Activated naive CD4-positive, alpha-beta T cell treated with anti-CD3 and anti-CD28 coated beads, Interleukin-2, amount 10 ng/mL, durations not matched to agents 7 days and 5 days (primary cell): ENCODE measurements at regions not wholly inside any gene's neighbourhood (a gene's known extent, or its start where the extent isn't known, plus 50 kb on each side); places are given as distances from the start of the nearest gene placed in this dataset.
"Not testable (repeated sequence)": the region's sequence is repeated elsewhere in the genome, so short reads cannot be mapped to it uniquely, and the experiment has no call there.

ENCODE experiments used
- CTCF ChIA-PET: fragments of 350-600 bp; sonication (Branson Sonifier 250); formaldehyde crosslinking; loops from one replicate; lab custom pipeline; 2021; ENCODE audit warnings: antibody characterized with exemption; lab: Charles Lee
- DNase-seq: peaks from one replicate; pipeline ENCODE4 v3.0.0-alpha.2; 2020
- H3K27ac Mint-ChIP-seq: one replicate; pipeline ENCODE4 v1.8.0; 2021; ENCODE audit warnings: mild to moderate bottlenecking, moderate library complexity, mixed read lengths
- H3K27me3 Mint-ChIP-seq: one replicate; pipeline ENCODE4 v1.8.0; 2021; ENCODE audit warnings: mild to moderate bottlenecking, mixed read lengths
- H3K36me3 Mint-ChIP-seq: one replicate; pipeline ENCODE4 v1.8.0; 2021; ENCODE audit warnings: mixed read lengths
- H3K4me1 Mint-ChIP-seq: one replicate; pipeline ENCODE4 v1.8.0; 2021; ENCODE audit warnings: mixed read lengths
- H3K4me3 Mint-ChIP-seq: one replicate; pipeline ENCODE4 v1.8.0; 2021; ENCODE audit warnings: mild to moderate bottlenecking, moderate library complexity, mixed read lengths
- H3K9me3 Mint-ChIP-seq: one replicate; pipeline ENCODE4 v1.8.0; 2021; ENCODE audit warnings: mixed read lengths

DNA sequence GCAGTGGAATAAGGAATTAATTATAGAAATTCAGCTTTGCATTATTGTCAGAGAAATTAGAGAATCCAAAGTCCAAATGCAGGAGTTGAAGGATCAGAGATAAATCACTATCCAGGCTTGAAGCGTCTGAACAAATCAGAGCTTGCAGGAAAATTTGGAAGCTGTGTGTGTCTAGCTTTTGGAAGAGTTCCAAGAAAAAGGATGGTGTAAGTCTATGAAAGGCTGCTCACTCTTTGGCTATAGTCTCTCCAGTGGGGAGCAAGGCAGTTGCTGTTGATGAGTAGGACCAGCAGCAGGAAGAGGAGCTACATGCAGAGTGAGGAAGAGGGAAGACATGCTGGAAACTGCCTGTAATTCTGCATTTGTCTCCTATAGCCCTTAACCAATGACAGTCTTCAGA is 464.3 kb upstream of the GRM7 start:
- DNase-seq: no peak
- CTCF ChIA-PET: no interaction called here
- Mint-ChIP-seq H3K9me3 (peaks cover 18% of the 10 kb centered on the region), H3K27ac (no peak overlapping the region), H3K4me3 (no peak overlapping the region), H3K4me1 (no peaks in the 10 kb centered on the region), H3K27me3 (no peaks in the 10 kb centered on the region), H3K36me3 (no peaks in the 10 kb centered on the region)

DNA sequence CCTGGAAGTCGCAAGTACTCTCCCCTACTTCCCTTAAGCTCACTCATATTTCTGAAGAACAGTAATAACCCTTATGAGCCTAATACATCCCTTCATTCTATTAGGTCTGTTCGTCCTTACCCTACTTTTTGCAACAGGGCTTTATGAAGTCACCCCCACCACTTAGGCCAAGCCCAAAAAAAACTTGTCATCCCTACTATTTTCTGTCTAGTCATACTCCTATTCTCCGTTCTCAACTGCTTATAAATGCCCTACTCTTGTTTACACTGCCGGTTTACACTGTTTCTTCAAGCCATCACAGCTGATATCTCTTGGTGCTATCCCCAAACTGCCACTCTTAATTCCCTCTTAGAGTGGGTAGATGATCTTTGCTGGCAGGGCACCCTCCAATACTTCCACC is 458.2 kb upstream of the GRM7 start:
- peaks cover 19% of the 10 kb centered on the region for H3K9me3 Mint-ChIP-seq
- H3K27ac Mint-ChIP-seq, DNase-seq, H3K4me1 Mint-ChIP-seq, H3K36me3 Mint-ChIP-seq, H3K4me3 Mint-ChIP-seq, H3K27me3 Mint-ChIP-seq, CTCF ChIA-PET: not testable (repeated sequence)

DNA sequence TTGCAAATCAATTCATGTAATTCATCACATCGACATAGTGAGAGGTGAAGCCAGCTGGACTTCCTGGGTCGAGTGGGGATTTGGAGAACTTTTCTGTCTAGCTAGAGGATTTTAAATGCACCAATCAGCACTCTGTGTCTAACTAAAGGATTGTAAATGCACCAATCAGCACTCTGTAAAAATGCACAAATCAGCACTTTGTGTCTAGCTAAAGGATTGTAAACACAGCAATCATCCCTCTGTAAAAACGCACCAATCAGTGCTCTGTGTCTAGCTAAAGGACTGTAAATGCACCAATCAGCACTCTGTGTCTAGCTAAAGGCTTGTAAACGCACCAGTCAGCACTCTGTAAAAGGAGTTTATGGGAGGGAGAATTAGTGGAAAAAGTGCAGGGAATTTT is 454.0 kb upstream of the GRM7 start:
- H3K9me3 Mint-ChIP-seq, H3K4me1 Mint-ChIP-seq, H3K36me3 Mint-ChIP-seq, H3K27ac Mint-ChIP-seq, H3K4me3 Mint-ChIP-seq, CTCF ChIA-PET, H3K27me3 Mint-ChIP-seq, DNase-seq: not testable (repeated sequence)

DNA sequence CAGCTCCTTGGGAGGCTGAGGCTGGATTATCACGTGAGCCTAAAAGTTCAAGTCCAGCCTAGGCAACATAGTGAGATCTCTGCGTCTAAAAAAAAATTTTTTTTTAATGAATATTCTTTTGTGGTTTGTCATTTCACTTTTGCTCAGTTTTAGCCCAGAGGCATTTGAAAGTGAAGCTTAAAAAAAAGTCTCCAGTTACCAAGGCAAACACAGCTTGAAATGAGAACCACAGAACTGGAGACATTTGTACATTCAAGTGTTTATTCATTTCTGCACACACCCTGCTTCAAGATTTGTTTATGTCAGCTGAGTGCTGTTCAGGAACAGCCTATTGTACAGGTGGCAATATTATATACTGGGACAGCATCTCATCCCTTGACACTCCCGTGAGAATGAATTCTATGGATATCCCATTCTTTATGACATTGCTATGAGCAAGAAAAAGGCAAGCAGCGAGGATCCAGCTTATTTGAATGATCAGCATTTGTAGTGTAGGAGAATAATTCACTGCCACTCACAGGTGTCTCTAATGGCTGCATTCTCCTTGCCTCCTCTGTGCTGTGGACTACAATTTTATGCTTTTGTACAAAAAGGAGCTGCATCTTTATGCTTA is 444.8 kb upstream of the GRM7 start:
- Mint-ChIP-seq H3K36me3 (no peaks in the 10 kb centered on the region), H3K27me3 (no peaks in the 10 kb centered on the region), H3K9me3 (peaks cover 10% of the 10 kb centered on the region), H3K4me3 (no peak overlapping the region), H3K4me1 (no peaks in the 10 kb centered on the region), H3K27ac (no peak overlapping the region)
- CTCF ChIA-PET: no interaction called here
- DNase-seq: no peak

DNA sequence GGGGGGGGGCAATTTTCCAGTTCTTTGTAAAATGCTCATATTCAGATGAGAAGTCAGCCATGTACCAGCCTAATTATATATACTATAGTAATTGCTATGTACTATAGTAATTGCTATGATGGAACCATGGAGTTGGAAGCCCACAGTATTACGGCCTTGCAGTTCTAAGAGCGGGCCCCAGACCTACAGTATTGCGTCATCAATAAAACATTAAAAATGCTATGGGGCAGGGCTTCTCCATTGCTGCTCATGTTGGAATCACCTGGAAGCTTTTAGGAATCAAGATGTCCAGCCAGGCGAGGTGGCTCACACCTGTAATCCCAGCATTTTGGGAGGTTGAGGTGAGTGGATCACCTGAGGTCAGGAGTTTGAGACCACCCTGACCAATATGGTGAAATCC is 443.7 kb upstream of the GRM7 start:
- Mint-ChIP-seq H3K36me3 (no peaks in the 10 kb centered on the region), H3K4me3 (no peak overlapping the region), H3K4me1 (no peaks in the 10 kb centered on the region), H3K27me3 (no peaks in the 10 kb centered on the region), H3K9me3 (peaks cover 10% of the 10 kb centered on the region), H3K27ac (no peak overlapping the region)
- CTCF ChIA-PET: no interaction called here
- no peak for DNase-seq

DNA sequence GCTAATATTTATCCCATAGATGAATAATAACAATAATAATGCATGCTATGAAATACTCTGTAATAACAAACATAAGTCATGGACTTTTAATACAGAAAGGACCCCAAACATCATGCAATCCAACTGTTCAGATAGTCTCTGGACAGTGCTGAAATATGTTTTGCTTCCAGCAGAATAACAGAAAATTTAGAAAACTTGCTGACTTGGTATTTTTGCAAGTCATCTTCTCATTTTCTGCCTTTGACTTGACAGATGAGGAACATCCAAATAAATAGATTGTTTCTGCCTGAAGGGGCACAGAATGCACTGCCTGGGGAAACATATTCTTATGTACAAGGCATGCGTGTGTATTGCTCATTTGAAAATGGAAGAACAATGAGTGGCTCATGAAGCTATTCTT is 442.4 kb upstream of the GRM7 start:
- no peak for DNase-seq
- no peak overlapping the region for H3K27ac Mint-ChIP-seq
- no peaks in the 10 kb centered on the region for H3K4me1 Mint-ChIP-seq
- H3K27me3 Mint-ChIP-seq: no peaks in the 10 kb centered on the region
- H3K9me3 Mint-ChIP-seq: peaks cover 7% of the 10 kb centered on the region
- no peaks in the 10 kb centered on the region for H3K36me3 Mint-ChIP-seq
- CTCF ChIA-PET: no interaction called here
- H3K4me3 Mint-ChIP-seq: no peak overlapping the region

DNA sequence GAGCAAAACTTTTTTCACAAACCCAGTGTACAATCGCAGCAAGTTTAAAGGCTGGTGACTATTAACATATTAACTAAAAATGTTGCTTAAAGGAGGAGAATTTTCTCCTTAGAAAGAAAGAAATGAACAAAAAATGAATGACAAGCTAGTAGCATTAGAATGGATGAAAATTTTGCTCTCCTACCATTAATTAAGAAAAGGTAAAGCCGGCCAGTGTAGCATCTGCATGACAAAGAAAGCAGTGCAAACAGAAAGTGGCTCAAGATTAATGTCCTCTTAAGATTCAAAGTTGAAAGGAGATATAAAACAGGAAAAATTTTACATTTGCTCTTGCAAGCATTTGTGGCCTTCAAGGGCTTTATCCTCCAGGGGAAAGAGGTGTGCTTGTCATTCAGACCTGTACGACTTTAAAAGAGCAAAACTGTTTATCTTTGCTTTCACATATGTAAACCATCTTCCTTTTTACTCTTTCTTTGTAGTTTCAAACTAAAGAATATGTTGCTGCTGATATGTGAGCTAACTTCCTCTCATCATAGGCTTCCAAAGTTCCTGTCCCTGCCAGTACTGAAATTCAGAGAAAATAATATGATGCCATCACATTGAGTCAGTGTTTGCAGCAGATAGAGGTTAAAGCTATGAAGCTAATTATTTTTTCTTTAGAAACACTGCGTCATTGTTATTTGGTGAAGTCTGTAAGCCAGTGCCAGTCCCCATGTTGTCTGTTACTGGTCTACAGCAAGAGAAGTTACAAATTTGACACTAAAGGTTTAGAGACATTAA is 439.1 kb upstream of the GRM7 start:
- Mint-ChIP-seq H3K4me3 (no peak overlapping the region), H3K9me3 (peaks cover 34% of the 10 kb centered on the region), H3K27ac (no peak overlapping the region), H3K36me3 (no peaks in the 10 kb centered on the region), H3K27me3 (no peaks in the 10 kb centered on the region), H3K4me1 (no peaks in the 10 kb centered on the region)
- CTCF ChIA-PET: no interaction called here
- no peak for DNase-seq

DNA sequence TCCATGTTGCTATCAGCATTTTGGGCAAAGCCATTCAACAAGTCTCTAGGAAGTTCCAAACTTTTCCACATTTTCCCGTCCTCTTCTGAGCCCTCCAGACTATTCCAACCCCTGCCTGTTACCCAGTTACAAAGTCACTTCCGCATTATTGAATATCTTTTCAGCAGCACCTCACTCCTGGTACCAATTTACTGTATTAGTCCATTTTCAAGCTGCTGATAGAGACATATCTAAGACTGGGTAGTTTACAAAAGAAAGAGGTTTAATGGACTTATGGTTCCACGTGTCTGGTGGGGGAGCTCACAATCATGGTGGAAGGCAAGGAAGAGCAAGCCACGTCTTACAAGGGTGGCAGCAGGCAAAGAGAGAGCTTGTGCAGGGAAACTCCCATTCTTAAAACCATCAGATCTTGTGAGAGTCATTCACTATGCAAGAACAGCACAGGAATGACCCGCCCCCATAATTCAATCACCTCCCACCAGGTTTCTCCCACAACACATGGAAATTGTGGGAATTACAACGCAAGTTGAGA is 435.6 kb upstream of the GRM7 start:
- CTCF ChIA-PET: no interaction called here
- Mint-ChIP-seq H3K27ac (no peak overlapping the region), H3K4me1 (no peaks in the 10 kb centered on the region)

DNA sequence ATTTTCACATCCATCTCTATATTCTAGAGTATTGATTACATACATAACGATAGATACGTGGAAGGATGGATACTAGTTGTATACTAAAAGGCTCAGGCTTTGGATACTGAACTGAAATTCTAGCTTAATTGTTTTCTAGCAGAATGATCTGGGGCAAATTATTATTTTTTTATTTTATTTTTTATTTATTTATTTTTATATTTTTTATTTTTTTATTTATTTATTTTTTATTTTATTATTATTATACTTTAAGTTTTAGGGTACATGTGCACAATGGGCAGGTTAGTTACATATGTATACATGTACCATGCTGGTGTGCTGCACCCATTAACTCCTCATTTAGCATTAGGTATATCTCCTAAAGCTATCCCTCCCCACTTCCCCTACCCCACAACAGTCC is 432.6 kb upstream of the GRM7 start:
- H3K36me3 Mint-ChIP-seq, DNase-seq, H3K4me3 Mint-ChIP-seq, CTCF ChIA-PET, H3K4me1 Mint-ChIP-seq, H3K27me3 Mint-ChIP-seq, H3K27ac Mint-ChIP-seq: not testable (repeated sequence)
- peaks cover 32% of the 10 kb centered on the region for H3K9me3 Mint-ChIP-seq

More for the DNA sequence above, 435.6 kb upstream of the GRM7 start:
- DNase-seq: no peak
- Mint-ChIP-seq H3K9me3 (peaks cover 30% of the 10 kb centered on the region), H3K4me3 (no peak overlapping the region), H3K36me3 (no peaks in the 10 kb centered on the region), H3K27me3 (no peaks in the 10 kb centered on the region)

DNA sequence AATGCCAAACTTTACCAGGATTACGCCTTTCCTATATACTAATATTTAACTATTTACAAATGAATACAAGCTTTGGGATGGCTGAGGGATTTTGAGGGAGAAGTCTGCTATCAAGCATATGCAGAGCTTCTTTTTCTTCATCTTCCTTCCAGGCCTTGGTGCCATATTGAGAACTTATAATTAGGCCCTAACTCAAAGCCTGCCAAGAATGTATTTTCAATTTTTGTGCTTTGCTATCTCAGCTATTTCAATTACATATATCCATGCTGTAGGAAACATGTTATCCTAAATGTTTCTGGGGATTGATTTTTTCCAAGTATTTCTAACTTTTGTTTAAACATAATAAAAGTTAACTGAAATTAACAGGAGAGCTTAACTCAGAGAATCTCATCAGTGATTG is 425.0 kb upstream of the GRM7 start:
- Mint-ChIP-seq H3K4me1 (no peaks in the 10 kb centered on the region), H3K36me3 (no peaks in the 10 kb centered on the region), H3K4me3 (no peak overlapping the region), H3K27ac (no peak overlapping the region), H3K9me3 (peaks cover 11% of the 10 kb centered on the region), H3K27me3 (no peaks in the 10 kb centered on the region)
- no peak for DNase-seq
- CTCF ChIA-PET: no interaction called here

DNA sequence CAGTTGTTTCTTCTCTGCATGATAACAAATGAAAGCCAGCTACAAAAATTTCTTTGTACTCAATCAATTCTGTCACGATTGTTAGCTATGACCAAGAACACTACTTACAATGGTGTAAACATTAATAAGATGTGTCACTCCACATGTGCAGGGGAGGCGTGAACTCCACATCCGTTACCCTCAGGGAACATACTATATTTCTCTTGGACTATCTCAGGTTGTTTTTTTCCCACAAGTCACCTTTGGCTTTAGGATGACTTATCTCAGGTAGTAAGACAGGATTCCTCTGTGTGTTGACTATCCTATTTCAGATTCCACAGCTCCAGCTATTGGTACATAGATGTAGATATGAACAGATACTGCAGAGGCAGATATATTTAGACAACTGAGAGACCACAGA is 423.3 kb upstream of the GRM7 start:
- CTCF ChIA-PET: no interaction called here
- Mint-ChIP-seq H3K27ac (no peak overlapping the region), H3K36me3 (no peaks in the 10 kb centered on the region), H3K9me3 (peaks cover 9% of the 10 kb centered on the region), H3K27me3 (no peaks in the 10 kb centered on the region), H3K4me1 (no peaks in the 10 kb centered on the region), H3K4me3 (no peak overlapping the region)
- no peak for DNase-seq

DNA sequence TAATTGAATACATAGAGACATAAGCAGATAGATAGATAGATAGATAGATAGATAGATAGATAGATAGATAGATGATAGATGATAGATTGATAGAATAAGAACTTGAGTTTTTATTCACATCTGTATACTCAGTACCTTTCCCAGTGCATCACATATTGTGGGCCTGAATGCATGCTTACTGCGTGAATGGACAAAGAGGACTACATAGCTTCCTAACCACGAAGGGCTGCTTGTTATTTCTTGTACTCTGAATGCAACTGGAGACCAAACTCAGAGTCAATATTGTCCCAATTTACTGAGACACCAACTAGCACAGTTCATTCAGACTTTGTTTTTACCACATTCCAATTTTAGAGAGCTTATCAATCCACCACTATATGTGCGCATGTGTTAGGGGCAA is 422.9 kb upstream of the GRM7 start:
- no peaks in the 10 kb centered on the region for H3K4me1 Mint-ChIP-seq
- H3K27ac Mint-ChIP-seq: no peak overlapping the region
- H3K27me3 Mint-ChIP-seq: no peaks in the 10 kb centered on the region
- CTCF ChIA-PET: no interaction called here
- no peak overlapping the region for H3K4me3 Mint-ChIP-seq
- H3K9me3 Mint-ChIP-seq: peaks cover 9% of the 10 kb centered on the region
- no peaks in the 10 kb centered on the region for H3K36me3 Mint-ChIP-seq
- no peak for DNase-seq

DNA sequence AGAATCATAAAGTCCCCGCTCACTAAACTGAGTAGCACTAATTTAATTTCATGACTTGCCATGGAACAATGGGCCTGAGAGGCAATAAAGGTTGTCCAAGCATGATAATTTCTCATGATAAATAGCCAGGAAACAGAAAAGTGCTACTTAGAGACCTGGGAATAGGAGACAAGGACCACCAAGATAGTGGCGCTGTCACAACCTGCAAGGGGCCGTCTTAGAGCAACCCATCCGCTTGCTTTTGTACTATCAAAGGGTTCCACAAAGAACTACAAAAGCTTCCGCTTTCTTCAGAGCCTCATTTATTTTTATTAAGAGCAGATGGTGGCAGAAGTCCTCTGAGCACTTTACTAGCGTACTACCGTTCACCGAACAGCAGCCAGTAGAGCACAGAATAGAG is 421.7 kb upstream of the GRM7 start:
- CTCF ChIA-PET: no interaction called here
- Mint-ChIP-seq H3K27me3 (no peaks in the 10 kb centered on the region), H3K4me1 (no peaks in the 10 kb centered on the region), H3K27ac (no peak overlapping the region), H3K36me3 (no peaks in the 10 kb centered on the region), H3K9me3 (peaks cover 2% of the 10 kb centered on the region), H3K4me3 (no peak overlapping the region)
- DNase-seq: no peak

DNA sequence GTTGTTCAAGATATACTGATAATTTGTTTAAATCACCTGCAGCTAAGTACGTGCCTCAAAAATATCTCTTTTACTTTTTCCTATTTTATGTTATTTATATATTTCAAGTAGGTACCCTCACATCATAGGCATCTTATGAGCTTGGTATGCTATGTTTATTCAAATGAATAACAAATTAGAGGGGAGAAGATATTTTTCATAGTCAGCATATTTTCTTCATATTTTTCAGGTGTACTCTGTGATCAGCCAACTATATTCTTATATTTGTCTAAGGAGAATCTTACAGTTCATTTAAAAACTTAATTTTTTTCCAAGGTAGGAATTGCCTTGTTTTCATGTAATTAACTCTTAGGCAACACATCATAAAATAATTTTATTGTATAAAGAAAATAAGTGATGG is 421.1 kb upstream of the GRM7 start:
- H3K4me3 Mint-ChIP-seq: no peak overlapping the region
- no peaks in the 10 kb centered on the region for H3K27me3 Mint-ChIP-seq
- H3K9me3 Mint-ChIP-seq: peaks cover 2% of the 10 kb centered on the region
- H3K4me1 Mint-ChIP-seq: no peaks in the 10 kb centered on the region
- no peak for DNase-seq
- H3K27ac Mint-ChIP-seq: no peak overlapping the region
- CTCF ChIA-PET: no interaction called here
- H3K36me3 Mint-ChIP-seq: no peaks in the 10 kb centered on the region

DNA sequence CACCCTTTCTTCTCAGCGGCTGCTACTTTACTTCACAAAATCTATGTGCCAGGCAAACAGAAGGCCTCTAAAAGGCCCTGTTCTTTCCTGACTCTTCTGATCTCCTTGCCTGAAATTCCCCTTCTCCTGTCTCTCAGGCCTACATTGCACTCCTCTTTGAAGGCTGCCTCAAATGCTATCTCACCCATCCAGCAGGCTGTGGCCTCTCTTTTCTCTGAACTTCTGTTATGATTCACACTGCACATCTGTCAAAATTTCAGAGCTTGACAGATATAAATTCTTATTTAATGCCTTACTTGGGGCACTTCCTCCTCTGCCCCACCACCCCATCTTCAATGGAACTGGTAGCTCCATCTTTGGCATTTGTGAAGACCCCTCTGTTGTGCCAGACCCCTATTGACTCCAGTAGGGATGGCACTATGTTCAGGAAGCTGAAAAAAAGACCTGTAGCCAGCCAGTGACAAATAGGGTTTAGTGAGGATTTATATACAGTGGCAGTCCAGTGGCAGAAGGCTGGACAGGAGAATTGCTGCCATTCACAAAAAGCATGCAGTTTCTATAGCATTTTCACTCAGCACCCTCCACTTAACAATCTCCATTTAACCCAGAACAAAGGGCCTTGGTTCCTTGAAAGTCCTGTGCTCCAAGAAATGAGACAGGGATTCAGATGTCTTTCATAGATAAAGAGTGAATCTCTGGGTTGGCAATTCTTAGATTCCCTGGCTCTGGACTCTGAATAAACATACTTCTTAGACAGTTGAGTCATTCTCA is 415.8 kb upstream of the GRM7 start:
- no peak for DNase-seq

More for the DNA sequence above, 415.8 kb upstream of the GRM7 start:
- CTCF ChIA-PET: no interaction called here
- H3K36me3 Mint-ChIP-seq: no peaks in the 10 kb centered on the region
- no peak overlapping the region for H3K27ac Mint-ChIP-seq
- peaks cover 3% of the 10 kb centered on the region for H3K9me3 Mint-ChIP-seq
- no peaks in the 10 kb centered on the region for H3K27me3 Mint-ChIP-seq
- no peaks in the 10 kb centered on the region for H3K4me1 Mint-ChIP-seq
- no peak overlapping the region for H3K4me3 Mint-ChIP-seq
